ENCODE measurements at regions not wholly inside any gene's neighbourhood (a gene's known extent, or its start where the extent isn't known, plus 50 kb on each side); places are given as distances from the start of the nearest gene placed in this dataset.
"Not testable (repeated sequence)": the region's sequence is repeated elsewhere in the genome, so short reads cannot be mapped to it uniquely, and the experiment has no call there.

DNA sequence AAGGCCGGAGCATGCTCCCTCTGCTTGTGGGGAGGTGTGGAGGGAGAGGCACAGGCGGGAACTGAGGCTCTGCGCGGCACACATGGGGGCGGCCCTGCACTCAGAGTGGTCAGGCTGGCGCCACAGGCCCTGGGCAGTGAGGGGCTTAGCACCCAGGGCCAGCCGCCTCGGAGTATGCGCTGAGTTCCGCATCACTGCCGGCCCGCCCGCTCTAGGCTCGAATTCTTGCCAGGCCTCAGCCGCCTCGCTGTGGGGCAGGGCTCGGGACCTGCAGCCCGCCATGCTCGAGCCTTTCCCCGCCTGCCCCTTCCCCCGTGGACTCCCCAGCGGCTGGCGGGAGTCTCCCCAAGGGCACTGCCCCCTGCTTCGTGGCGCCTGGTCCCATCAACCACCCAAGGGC lies 905.9 kb downstream of the SPATA31A6 start:
- not testable (repeated sequence) for DNase-seq

- not testable (repeated sequence) for DNase-seq
Measured at GRCh38 chr9:43110376-43110775, 926.9 kb downstream of the SPATA31A6 start.

DNA sequence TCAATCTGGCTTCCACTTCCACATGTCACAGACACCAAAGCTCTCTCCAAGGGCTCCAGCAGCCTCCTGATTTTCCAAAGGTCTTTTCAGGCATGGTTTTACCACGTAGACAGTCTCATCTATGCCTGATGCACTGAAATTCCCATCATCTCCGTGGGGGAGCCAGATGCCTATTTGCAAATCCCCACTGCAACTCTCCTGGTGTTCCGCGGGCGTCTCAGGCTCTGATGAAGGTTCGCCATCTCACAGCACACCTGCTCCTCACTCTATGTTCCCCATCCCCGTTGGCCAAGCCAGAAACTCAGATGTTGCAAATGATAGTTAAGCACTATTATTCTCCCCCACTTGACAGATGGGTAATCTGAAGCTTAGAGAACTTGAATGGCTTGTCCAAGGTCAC lies 929.4 kb downstream of the SPATA31A6 start:
- not testable (repeated sequence) for DNase-seq

- DNase-seq: not testable (repeated sequence)
Measured at GRCh38 chr9:43115813-43116229, 932.4 kb downstream of the SPATA31A6 start.

GRCh38 chr9:43118088-43118865 lies 934.8 kb downstream of the SPATA31A6 start:
- DNase-seq: not testable (repeated sequence)

DNA sequence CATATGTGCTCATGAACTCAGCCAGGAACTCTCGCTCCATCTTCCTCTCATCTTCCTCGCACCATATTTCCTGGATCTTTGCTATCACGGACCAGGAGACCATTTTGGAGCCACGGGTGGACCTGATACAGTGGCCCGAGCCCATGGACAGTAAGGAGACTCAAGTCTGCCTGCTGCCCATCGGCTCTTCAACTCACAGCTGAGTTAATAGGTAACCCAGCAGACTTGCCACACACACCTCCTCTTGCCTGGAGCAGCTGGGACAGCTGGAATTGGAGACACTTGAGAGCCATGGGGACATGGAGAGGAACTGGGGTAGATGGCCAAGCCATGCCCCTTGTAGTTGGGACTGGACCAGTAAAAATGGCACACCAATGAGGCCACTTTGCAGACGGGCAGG lies 936.1 kb downstream of the SPATA31A6 start:
- not testable (repeated sequence) for DNase-seq

DNA sequence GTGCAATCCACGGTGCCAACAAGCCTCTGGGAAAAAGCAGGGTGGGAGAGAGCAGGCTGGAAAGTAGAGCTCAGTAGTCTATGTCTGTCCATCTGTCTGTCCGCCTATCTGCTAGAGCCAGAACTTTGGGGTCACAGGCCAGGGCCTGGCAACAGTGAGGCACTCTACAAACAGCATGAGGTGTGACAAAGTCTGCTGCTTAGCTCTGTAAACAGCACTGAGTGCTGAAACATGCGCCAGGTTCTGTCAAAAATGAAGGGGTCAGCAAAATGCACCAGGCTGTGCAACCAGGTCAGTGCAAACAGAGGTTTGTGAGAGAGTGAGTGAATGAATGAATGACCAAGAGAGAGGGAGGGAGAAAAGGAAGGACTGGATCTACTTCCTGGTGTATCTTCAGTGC lies 936.5 kb downstream of the SPATA31A6 start:
- DNase-seq: not testable (repeated sequence)

DNA sequence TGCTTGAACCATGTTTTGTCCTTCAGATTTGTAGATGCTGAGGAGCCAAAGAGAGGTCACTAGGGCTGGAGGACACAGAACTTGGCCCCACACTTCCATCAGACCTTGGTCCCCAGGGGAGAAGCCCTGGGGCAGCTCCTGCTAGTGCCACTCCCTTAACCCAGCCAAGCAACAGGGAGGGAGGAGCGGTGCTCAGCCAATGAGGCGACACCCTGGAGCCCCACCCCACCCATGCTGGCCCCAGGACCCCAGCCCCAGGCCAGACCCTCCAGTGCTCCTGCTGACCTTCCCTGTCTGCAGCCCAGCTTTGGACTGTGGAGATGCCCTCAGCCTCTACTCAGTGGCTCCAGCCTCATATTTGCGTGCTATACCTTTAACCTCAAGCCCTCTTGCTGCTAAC lies 942.4 kb downstream of the SPATA31A6 start:
- DNase-seq: not testable (repeated sequence)

- DNase-seq: not testable (repeated sequence)
Measured at GRCh38 chr9:43127026-43127775, 943.7 kb downstream of the SPATA31A6 start.

DNA sequence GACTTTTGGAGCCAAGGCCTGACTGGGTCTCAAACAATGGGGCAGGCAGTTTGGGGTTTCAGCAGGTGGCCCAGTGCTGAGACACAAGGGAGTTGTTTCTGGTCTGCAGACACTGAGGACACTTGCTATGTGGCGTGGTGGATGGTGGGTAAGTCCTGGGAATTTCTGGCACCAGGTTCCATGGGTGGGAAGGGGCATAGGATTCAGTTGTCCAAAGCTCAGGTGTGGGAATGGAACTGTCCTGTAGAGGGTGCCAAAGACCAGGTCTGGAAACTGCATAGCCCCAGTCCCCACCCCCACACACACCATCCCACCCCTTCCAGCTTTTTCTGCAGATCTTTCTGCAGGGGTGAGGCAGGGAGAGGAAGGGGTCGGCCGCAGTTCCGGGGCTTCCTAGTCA lies 944.5 kb downstream of the SPATA31A6 start:
- DNase-seq: not testable (repeated sequence)

DNA sequence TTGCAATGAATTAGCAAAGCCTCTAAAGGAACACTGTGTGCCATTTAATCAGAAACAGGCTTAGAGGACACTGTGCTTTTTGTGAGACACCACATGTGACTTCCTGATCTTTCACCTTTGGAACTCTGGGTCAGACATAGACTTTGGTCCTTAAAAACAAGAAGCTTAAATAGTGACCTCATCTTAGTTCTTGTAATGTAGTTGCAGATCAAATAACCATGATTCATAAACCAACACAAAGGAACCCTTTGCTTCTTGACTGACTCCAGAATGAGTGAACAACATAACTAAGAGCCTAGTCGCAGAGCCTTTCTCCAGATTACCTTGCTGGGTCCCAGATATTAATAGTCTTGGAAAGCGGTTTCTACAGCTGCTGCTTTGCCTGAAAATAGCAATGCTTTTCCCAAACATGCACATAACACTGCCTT lies 947.3 kb downstream of the SPATA31A6 start:
- not testable (repeated sequence) for DNase-seq

GRCh38 chr9:43135440-43135839 lies 952.0 kb downstream of the SPATA31A6 start:
- DNase-seq: peak in 1 of 2 donors; percentile 56

DNA sequence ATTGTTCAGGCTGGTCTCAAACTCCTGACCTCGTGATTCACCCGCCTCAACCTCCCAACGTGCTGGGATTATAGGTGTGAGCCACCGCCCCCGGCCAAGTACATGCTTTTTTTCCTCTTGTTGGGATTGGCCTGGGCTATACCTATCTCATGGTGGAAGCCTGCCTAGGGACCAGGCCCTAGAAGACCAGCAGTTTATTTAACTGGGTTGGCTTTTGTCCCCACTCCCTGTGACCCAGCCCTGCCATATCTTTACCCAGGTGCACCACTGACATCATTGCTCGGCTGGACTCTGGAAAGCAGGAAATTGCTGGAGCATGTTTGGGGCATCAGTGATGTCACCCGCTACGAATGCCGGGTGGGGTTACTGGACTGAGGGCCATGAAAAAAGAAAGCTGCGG lies 955.5 kb downstream of the SPATA31A6 start:
- not testable (repeated sequence) for DNase-seq

- not testable (repeated sequence) for DNase-seq
Measured at GRCh38 chr9:43139349-43139748, 955.9 kb downstream of the SPATA31A6 start.

DNA sequence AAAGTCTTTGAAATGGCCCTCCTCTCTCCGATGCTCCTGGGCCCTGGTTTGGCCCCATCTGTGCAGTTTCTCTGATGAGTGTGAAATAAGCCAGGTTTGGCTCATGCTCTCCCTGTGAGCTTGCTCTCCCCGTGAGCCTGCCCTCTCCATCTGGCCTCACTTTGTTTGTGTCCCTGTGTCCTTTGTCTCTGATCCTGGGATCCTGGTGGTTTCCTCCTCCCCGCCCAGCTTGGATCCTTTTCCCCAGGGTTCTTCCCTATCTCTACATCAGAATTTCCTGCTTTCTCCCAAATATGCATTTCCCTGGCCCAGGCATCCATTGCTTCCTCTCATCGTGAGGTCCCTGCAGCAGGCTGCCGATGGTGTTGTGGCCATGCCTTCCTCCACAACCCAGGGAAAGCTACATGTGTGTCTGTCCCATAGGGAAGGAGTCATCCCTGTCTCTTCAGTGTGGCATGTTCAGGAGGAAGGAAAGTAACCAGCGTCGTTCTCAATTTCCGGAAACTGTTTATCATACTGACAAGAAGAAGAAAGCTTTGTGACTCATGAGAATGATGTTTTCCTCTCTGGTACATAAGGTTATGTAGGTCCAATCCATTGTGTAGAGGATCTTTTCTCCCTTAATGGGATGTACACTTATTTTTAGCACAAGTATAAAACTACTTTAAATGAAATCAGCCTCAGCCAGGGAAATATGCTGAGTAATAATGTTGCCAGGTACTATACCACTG lies 956.6 kb downstream of the SPATA31A6 start:
- DNase-seq: peak in 1 of 2 donors; percentile 44
